Memory B cell (primary cell): ENCODE measurements at regions not wholly inside any gene's neighbourhood (a gene's known extent, or its start where the extent isn't known, plus 50 kb on each side); places are given as distances from the start of the nearest gene placed in this dataset.
"Not testable (repeated sequence)": the region's sequence is repeated elsewhere in the genome, so short reads cannot be mapped to it uniquely, and the experiment has no call there.

ENCODE experiments used
- ATAC-seq: fragments of 150-1000 bp; cut with Tn5 transposase; 2 replicates; pipeline ENCODE4 v1.10.0; 2021; ENCODE audit warnings: low read depth, mild to moderate bottlenecking, moderate library complexity
- DNase-seq, 2 donors: peaks; one replicate each; pipeline ENCODE4 v3.0.0; 2022; ENCODE audit warnings: low spot score in 2 of 2
- H3K27ac Mint-ChIP-seq: one replicate; pipeline ENCODE4 v1.8.0; 2022; ENCODE audit warnings: mild to moderate bottlenecking, moderate library complexity, mixed read lengths
- H3K27me3 Mint-ChIP-seq: one replicate; pipeline ENCODE4 v1.8.0; 2022; ENCODE audit warnings: mixed read lengths
- H3K36me3 Mint-ChIP-seq: one replicate; pipeline ENCODE4 v1.8.0; 2022; ENCODE audit warnings: mild to moderate bottlenecking, mixed read lengths
- H3K4me1 Mint-ChIP-seq: one replicate; pipeline ENCODE4 v1.8.0; 2022; ENCODE audit warnings: mixed read lengths
- H3K4me3 Mint-ChIP-seq: one replicate; pipeline ENCODE4 v1.8.0; 2022; ENCODE audit warnings: mild to moderate bottlenecking, moderate library complexity, mixed read lengths
- H3K9me3 Mint-ChIP-seq: one replicate; pipeline ENCODE4 v1.8.0; 2022; ENCODE audit warnings: mixed read lengths

DNA sequence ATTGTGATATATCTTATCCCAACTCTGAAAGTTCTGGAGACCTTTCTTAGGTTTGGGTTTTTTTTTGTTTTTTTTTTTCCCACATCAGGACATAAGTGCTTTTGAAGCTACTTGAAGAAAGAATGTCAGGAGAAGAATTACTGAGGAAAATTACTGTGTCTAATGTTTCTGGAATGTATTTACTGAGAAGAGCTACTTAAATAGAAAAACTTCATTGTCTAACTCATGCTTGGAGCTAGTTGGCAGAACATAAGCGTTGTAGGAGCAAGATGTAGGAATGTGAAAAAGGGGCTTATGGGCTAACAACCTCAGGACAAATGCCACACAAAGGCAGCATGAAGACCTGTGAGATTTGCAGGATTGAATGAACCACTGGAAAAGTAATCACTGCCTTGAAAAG, 166.6 kb upstream of the GLRA2 start:
- Mint-ChIP-seq H3K4me1 (no peaks in the 10 kb centered on the region), H3K9me3 (no peaks in the 10 kb centered on the region), H3K27me3 (no peaks in the 10 kb centered on the region), H3K4me3 (no peak overlapping the region), H3K27ac (no peak overlapping the region), H3K36me3 (no peaks in the 10 kb centered on the region)
- ATAC-seq: no peak
- DNase-seq: no peak

DNA sequence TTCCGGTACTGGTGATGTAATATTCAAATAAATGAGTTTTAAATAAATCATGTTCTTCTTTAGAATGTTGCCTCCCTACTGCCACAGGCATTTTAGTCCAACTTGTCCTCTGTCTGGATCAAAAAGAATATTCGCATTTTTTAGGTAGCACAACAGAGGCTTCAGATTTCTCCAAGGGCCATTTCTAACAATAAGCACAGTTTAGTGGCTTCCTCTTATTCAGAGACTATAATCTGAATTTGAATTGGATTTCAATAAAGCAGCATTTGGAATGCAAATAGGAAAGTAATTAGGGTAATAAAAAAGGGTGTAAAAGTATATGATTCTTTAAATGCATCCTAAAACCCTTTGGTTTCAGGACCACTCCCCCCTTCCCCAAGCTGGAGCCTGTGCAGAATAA, 167.9 kb upstream of the GLRA2 start:
- no peak for DNase-seq
- Mint-ChIP-seq H3K27ac (no peak overlapping the region), H3K4me3 (no peak overlapping the region), H3K4me1 (no peaks in the 10 kb centered on the region), H3K9me3 (no peaks in the 10 kb centered on the region), H3K27me3 (no peaks in the 10 kb centered on the region), H3K36me3 (no peaks in the 10 kb centered on the region)
- ATAC-seq: no peak

DNA sequence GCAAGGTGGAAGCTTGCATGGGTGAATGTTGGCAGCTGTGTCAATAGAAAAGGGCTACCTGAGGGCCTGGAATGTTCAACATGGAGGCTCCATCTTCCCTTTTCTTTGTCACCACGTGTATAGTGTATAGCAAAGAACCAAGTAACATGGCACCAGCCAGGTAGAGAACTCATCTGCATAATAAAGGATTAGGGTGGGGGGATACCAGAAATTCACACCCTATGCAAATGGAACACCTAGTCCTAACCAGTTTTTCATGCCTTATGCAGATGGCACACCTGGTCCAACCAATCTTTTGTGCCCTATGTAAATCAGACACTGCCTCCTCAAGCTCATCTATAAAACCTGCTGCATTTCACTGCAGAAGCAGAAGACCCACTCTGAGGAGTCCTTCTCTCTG, 169.6 kb upstream of the GLRA2 start:
- no peaks in the 10 kb centered on the region for H3K9me3 Mint-ChIP-seq
- no peak for DNase-seq
- no peaks in the 10 kb centered on the region for H3K27me3 Mint-ChIP-seq
- H3K4me1 Mint-ChIP-seq: no peaks in the 10 kb centered on the region
- H3K27ac Mint-ChIP-seq: no peak overlapping the region
- H3K4me3 Mint-ChIP-seq: no peak overlapping the region
- H3K36me3 Mint-ChIP-seq: no peaks in the 10 kb centered on the region
- no peak for ATAC-seq

DNA sequence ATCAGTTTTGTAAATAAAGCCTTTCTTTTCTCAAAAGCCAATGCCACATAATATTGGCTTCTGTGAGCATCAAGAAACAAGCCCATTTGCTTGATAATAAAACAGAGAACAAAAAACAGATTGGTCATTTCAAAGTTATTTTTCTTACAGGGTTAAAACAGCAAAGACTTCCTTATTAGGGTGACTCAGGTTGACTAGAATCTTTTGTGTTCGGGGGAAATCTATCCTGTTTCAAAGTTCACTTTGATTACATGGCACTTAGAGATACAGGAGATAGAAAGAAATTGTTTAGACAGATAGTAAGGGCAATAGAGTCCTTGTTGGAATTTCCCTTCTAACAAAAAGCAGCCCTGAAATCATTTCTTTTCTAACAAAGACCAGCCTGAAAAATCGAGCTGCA, 170.0 kb upstream of the GLRA2 start:
- H3K36me3 Mint-ChIP-seq: no peaks in the 10 kb centered on the region
- no peaks in the 10 kb centered on the region for H3K27me3 Mint-ChIP-seq
- ATAC-seq (no peak), DNase-seq (no peak)
- no peaks in the 10 kb centered on the region for H3K9me3 Mint-ChIP-seq
- no peak overlapping the region for H3K27ac Mint-ChIP-seq
- no peaks in the 10 kb centered on the region for H3K4me1 Mint-ChIP-seq
- no peak overlapping the region for H3K4me3 Mint-ChIP-seq

DNA sequence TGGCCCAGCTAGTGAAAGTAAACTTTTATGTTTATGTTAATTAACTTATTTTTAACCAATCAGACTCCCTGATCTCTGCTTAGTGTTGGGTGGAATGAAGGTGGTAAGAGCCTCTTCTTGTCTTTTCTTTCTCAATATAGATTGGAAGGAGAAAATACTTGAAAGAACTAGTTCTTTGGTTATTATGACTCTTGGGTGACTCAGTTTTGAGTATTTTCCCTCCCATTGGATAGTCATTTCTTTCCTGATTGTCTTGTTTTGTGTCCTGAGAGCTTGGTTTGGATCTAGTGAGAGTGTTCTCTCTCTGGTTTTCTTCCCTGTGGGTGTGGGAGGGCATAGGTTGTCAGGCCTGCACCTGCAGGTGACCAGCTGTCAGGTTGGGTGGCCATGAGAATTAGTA, 172.0 kb upstream of the GLRA2 start:
- H3K4me3 Mint-ChIP-seq: no peak overlapping the region
- H3K27me3 Mint-ChIP-seq: no peaks in the 10 kb centered on the region
- no peaks in the 10 kb centered on the region for H3K4me1 Mint-ChIP-seq
- ATAC-seq: no peak
- no peaks in the 10 kb centered on the region for H3K9me3 Mint-ChIP-seq
- DNase-seq: no peak
- H3K36me3 Mint-ChIP-seq: no peaks in the 10 kb centered on the region
- H3K27ac Mint-ChIP-seq: no peak overlapping the region

DNA sequence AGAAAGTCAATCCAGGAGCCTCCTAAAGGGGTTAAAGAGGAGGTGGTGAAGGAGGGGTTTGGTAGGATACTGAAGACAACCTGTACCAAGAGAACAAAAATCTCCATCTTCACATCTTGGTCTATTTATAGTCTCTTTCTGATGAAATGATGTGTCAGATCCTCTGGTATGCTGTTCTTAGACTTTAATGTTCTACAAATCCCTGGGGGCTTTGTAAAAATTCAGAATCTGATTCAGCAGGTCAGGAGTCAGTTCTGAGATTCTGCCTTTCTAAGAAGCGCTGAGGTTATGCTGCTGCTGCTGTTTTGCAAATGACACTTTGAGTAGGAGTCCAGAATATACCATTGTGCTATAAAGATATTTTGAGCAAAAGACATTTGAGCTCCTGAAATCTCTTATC, 172.9 kb upstream of the GLRA2 start:
- Mint-ChIP-seq H3K36me3 (no peaks in the 10 kb centered on the region), H3K4me1 (no peaks in the 10 kb centered on the region), H3K9me3 (no peaks in the 10 kb centered on the region), H3K27me3 (peaks cover under 1% of the 10 kb centered on the region), H3K27ac (no peak overlapping the region), H3K4me3 (no peak overlapping the region)
- ATAC-seq (no peak), DNase-seq (no peak)

DNA sequence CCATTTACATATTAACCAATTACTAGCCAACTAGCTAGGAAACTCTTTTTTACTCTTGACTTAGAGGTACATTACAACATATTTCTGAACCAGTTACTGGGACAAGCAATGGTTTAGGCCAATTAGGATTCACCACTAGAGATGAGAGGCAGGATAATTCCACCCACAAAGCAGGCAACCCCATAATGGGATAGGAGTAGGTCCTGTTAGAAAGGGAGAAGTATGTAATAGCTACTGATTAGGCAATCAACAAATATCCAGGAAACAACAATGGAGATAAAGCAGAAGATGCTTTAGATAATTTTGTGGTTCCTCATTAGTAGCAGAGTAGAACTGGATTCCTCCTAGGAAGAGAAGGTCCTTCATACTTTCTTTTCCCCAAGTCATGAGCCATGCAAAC, 173.8 kb upstream of the GLRA2 start:
- Mint-ChIP-seq H3K4me3 (no peak overlapping the region), H3K4me1 (no peaks in the 10 kb centered on the region), H3K27me3 (peaks cover 1% of the 10 kb centered on the region), H3K27ac (no peak overlapping the region), H3K9me3 (no peaks in the 10 kb centered on the region), H3K36me3 (no peaks in the 10 kb centered on the region)
- DNase-seq (no peak), ATAC-seq (no peak)

DNA sequence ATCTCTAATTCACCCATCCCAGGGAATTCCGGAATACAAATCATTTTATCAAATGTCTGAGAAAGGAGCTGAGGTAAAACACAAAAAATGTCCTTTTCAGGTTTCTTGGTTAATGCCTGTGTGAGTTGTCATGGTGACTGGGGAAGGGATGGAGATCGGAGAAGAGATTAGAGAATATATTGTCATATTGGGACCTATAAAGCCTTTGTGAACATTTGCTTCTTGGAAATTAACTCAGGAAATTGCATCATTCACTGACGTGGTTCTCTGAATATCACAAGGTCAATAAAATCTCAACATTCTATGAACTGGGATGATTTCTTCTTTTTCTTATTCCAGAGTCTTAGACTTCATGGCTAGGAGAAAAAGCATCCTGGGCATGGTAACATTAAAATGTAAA, 174.8 kb upstream of the GLRA2 start:
- H3K4me3 Mint-ChIP-seq: no peak overlapping the region
- H3K9me3 Mint-ChIP-seq: no peaks in the 10 kb centered on the region
- DNase-seq (no peak), ATAC-seq (no peak)
- no peaks in the 10 kb centered on the region for H3K4me1 Mint-ChIP-seq
- H3K36me3 Mint-ChIP-seq: no peaks in the 10 kb centered on the region
- peaks cover 1% of the 10 kb centered on the region for H3K27me3 Mint-ChIP-seq
- no peak overlapping the region for H3K27ac Mint-ChIP-seq

DNA sequence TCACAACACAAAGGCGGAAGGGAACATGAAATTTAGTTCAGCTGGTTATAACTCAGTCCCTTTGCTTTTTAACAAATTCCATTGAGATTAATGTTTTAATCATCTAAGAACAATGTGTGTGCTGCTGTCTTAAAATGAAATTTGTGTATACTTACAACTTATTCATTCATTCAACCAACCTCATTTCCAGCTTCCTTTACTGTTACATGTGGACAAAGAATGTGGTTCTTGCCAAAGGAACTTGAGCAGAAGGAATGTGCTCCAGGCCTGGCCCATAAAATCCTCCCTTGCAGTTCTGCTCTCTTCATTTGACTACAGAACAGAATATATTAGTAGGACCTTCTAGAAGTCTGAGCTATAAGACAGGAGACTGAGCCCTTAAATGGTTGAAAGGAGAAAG, 176.8 kb upstream of the GLRA2 start:
- no peaks in the 10 kb centered on the region for H3K36me3 Mint-ChIP-seq
- H3K4me3 Mint-ChIP-seq: no peak overlapping the region
- no peaks in the 10 kb centered on the region for H3K4me1 Mint-ChIP-seq
- no peak for DNase-seq
- no peaks in the 10 kb centered on the region for H3K9me3 Mint-ChIP-seq
- ATAC-seq: no peak
- H3K27ac Mint-ChIP-seq: no peak overlapping the region
- peaks cover 1% of the 10 kb centered on the region for H3K27me3 Mint-ChIP-seq

DNA sequence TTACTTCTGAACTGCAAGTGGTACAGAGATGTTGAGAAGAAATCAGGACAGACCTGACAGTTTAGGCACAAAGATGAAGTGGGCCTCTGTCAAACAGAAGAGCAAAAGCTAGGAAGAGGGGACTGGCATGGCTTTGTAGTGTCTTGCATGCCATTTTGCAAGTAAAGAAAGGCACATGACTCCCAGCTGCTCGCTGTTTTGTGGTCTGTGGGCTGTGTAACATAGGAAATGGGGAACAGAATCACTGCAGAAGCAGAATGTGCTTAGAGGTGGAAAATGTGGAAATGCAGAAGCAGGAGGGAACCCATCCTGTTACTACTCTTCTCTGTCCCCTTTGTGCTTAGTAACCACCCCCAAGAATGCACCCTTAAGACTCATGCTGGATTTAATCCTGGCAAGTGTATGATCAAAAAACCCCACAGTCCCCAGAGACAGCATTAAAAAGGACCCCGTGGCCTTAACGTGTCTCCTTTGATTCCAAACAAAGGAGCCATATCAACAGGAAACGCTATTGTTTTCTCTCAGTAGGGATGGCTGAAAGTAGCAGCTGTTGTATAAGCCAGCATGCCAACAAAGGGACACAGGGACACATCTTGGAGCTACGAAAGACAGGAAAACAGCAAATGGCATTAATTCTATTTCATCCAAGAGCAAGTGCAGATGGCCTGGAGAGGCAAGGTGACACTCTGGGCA, 177.6 kb upstream of the GLRA2 start:
- H3K4me3 Mint-ChIP-seq: no peak overlapping the region
- H3K27me3 Mint-ChIP-seq: peaks cover 1% of the 10 kb centered on the region
- H3K9me3 Mint-ChIP-seq: no peaks in the 10 kb centered on the region
- no peak overlapping the region for H3K27ac Mint-ChIP-seq
- no peaks in the 10 kb centered on the region for H3K36me3 Mint-ChIP-seq
- no peak for ATAC-seq
- no peaks in the 10 kb centered on the region for H3K4me1 Mint-ChIP-seq
- DNase-seq: no peak

DNA sequence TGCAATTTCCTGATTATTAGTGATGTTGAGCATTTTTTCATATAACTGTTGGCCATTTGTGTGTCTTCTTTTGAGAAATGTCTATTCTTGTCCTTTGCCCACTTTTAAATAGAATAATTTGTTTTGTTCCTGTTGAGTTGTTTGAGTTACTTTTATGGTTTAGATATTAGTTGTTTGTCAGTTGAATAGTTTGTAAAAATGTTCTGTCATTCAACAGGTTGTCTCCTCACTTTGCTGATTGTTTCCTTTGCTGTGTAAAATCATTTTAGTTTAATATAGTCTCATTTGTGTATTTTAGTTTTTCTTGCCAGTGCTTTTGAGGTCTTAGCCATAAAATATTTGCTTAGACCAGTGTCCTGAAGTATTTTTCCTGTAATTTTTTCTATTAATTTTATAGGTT, 181.8 kb upstream of the GLRA2 start:
- ATAC-seq: no peak
- H3K4me3 Mint-ChIP-seq: no peak overlapping the region
- H3K4me1 Mint-ChIP-seq: no peaks in the 10 kb centered on the region
- H3K9me3 Mint-ChIP-seq: peaks cover 5% of the 10 kb centered on the region
- no peaks in the 10 kb centered on the region for H3K36me3 Mint-ChIP-seq
- DNase-seq: no peak
- peaks cover 1% of the 10 kb centered on the region for H3K27me3 Mint-ChIP-seq
- H3K27ac Mint-ChIP-seq: no peak overlapping the region

DNA sequence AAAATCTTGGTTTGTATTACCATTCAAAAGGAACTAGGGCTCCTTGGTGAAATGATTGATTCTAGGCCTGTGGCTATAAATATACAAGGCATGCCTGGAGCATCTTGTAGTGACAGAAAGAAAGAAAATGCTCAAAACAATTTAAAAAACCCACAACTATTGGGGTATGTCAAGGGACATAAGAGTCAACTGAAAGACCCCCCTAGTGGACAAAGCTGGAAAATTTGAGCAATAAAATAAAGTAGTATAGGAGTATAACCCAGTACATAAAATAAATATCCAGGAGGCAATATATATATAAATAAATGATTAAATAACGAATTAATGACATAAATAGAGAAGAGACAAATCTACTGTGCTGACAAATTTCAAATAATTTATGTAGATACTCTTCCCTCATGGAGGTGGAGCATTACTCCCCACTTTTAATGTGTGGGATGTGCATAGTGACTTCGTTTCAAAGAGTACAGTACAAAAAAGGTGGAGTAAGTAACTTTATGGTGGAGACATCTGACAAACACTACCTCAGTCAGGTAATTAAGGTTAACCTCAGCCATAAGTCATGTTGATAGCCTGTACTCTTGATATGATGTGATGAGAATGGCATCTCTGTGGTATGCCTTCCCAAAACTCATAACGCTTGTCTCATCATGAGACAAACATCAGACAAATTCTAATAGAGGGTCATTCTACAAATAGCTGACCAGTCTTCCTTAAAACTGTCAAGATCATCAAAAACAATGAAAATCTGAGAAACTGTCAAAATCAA, 185.0 kb upstream of the GLRA2 start:
- no peak overlapping the region for H3K4me3 Mint-ChIP-seq
- no peak for DNase-seq
- H3K4me1 Mint-ChIP-seq: no peaks in the 10 kb centered on the region
- no peak overlapping the region for H3K27ac Mint-ChIP-seq
- no peaks in the 10 kb centered on the region for H3K27me3 Mint-ChIP-seq
- no peaks in the 10 kb centered on the region for H3K36me3 Mint-ChIP-seq
- ATAC-seq: no peak
- H3K9me3 Mint-ChIP-seq: peaks cover 5% of the 10 kb centered on the region

DNA sequence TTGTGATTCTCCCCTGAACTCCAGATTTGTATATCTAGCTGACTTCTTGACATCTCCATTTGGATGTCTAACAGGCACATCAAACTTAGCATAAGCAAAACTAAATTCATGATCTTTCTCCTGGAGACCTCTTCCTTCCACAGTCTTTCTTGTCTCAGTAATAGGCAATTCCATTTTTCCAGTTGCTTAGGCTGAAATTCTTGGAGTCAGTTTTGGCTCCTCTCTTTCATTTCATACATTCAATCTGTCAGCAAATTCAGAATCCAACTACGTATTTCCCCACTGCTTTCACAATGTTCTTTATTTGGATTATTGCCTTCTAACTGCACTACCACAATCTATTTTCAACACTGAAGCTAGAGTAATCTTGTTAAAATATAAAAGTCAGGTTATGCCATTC, 219.9 kb upstream of the GLRA2 start:
- Mint-ChIP-seq H3K9me3 (peaks cover 5% of the 10 kb centered on the region), H3K27me3 (no peaks in the 10 kb centered on the region), H3K27ac (no peak overlapping the region), H3K4me1 (no peaks in the 10 kb centered on the region), H3K36me3 (no peaks in the 10 kb centered on the region), H3K4me3 (no peak overlapping the region)
- ATAC-seq: no peak
- no peak for DNase-seq

DNA sequence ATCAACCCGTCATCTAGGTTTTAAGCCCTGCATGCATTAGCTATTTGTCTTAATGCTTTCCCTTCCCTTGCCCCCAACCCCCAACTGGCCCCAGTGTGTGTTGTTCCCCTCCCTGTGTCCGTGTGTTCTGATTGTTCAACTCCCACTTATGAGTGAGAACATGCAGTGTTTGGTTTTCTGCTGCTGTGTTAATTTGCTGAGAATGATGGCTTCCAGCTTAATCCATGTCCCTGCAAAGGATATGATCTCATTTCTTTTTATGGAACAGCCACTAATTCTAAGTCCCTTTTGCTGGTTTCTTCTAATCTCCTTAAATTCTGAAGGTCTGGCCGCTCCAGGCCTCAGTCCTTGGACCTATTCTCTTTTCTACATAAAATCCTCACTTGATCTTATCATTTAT, 220.4 kb upstream of the GLRA2 start:
- DNase-seq, H3K27me3 Mint-ChIP-seq, H3K4me3 Mint-ChIP-seq, H3K27ac Mint-ChIP-seq, ATAC-seq, H3K4me1 Mint-ChIP-seq, H3K9me3 Mint-ChIP-seq, H3K36me3 Mint-ChIP-seq: not testable (repeated sequence)

DNA sequence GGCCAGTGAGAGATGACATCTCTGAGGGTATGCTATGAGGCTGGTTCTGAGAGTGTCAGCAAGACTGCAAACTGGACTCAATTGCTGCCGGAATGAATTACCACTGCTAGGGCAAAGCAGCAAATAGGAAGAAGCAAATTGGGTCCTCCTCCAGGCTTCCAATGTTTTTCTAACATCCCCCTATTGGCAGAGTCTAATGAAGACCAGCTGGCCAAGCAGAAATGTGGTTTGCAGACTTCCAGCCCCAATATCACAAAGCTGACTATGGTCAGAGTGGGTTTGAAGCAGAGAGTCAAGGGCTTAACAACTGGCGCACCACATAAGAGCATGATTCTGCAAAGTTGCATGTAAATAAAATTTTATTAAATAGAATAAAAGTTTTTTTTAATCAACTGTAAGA, 225.4 kb upstream of the GLRA2 start:
- no peak overlapping the region for H3K27ac Mint-ChIP-seq
- ATAC-seq (no peak), DNase-seq (no peak)
- no peaks in the 10 kb centered on the region for H3K27me3 Mint-ChIP-seq
- no peaks in the 10 kb centered on the region for H3K9me3 Mint-ChIP-seq
- no peaks in the 10 kb centered on the region for H3K36me3 Mint-ChIP-seq
- no peaks in the 10 kb centered on the region for H3K4me1 Mint-ChIP-seq
- no peak overlapping the region for H3K4me3 Mint-ChIP-seq
